Spleen (tissue), 11 donors: ENCODE measurements at regions not wholly inside any gene's neighbourhood (a gene's known extent, or its start where the extent isn't known, plus 50 kb on each side); places are given as distances from the start of the nearest gene placed in this dataset.
"Not testable (repeated sequence)": the region's sequence is repeated elsewhere in the genome, so short reads cannot be mapped to it uniquely, and the experiment has no call there.

Experiments
- DNase-seq: peaks from one replicate; pipeline ENCODE4 v3.0.0-alpha.2; 2020
- H3K27ac ChIP-seq, 8 donors: fragments of 200-600 bp; sonication (generic) in 7 of 8; 1 replicate in 4 of 8; 2 replicates in 4 of 8; pipeline versions ENCODE4 v1.5.0 to v1.8.0; 2016 to 2021; ENCODE audit warnings: inconsistent platforms in 4 of 8, mild to moderate bottlenecking in 4 of 8, moderate library complexity in 1 of 8
- H3K27me3 ChIP-seq, 7 donors: fragments of 200-600 bp; sonication (generic) in 6 of 7; replicated peaks in 1 of 7; 1 replicate in 4 of 7; 2 replicates in 3 of 7; pipeline versions ENCODE4 v1.5.0 to v1.8.0; 2016 to 2021; ENCODE audit warnings: inconsistent platforms in 3 of 7, mild to moderate bottlenecking in 1 of 7
- H3K36me3 ChIP-seq, 6 donors: fragments of 200-600 bp; sonication (generic) in 5 of 6; 1 replicate in 4 of 6; 2 replicates in 2 of 6; pipeline versions ENCODE4 v1.5.0 to v1.8.0; 2016 to 2021; ENCODE audit warnings: inconsistent platforms in 2 of 6
- H3K4me1 ChIP-seq, 6 donors: fragments of 200-600 bp; sonication (generic) in 5 of 6; 1 replicate in 3 of 6; 2 replicates in 3 of 6; pipeline versions ENCODE4 v1.5.0 to v1.8.0; 2016 to 2021; ENCODE audit warnings: inconsistent platforms in 3 of 6
- H3K4me3 ChIP-seq, 8 donors: fragments of 200-600 bp; sonication (generic) in 7 of 8; 1 replicate in 4 of 8; 2 replicates in 4 of 8; pipeline versions ENCODE4 v1.5.0 to v1.8.0; 2016 to 2021; ENCODE audit warnings: inconsistent platforms in 4 of 8, mild to moderate bottlenecking in 4 of 8, moderate library complexity in 2 of 8
- H3K9me3 ChIP-seq, 8 donors: fragments of 200-600 bp; sonication (generic) in 7 of 8; 1 replicate in 4 of 8; 2 replicates in 4 of 8; pipeline versions ENCODE4 v1.5.0 to v1.8.0; 2016 to 2021; ENCODE audit warnings: inconsistent platforms in 4 of 8
- POLR2A ChIP-seq, 3 donors: fragments of 450-650 bp; IDR thresholded peaks; one replicate each; pipeline ENCODE4 v1.5.1; 2017; ENCODE audit warnings: antibody characterized with exemption in 3 of 3, mild to moderate bottlenecking in 1 of 3
- POLR2AphosphoS5 ChIP-seq, 3 donors: sonication (generic); formaldehyde crosslinking; IDR thresholded peaks; one replicate each; pipeline ENCODE4 v1.5.1; 2017; ENCODE audit warnings: antibody characterized with exemption in 3 of 3
- WGBS, 5 donors: extraction: QIAGEN DNeasy Blood & Tissue Kit in 3 of 5; methylation state at CpG; one replicate each; pipeline versions ENCODE4 v1.1.5 to v1.1.7; 2013 to 2018; 5-methylcytosine and 5-hydroxymethylcytosine counted together
- intact Hi-C: fragments of 100-400 bp; cut with DNase I; formaldehyde crosslinking; loops from one replicate; pipeline ENCODE4 v1.15.0; 2023; ENCODE audit warnings: low total_unique reads
- TF ChIP-seq, protein P1 (sequence below), 11 experiments: fragments of 200-600 bp in 7 of 11; fragments of 450-650 bp in 4 of 11; sonication (generic) in 4 of 11; IDR thresholded peaks in 8 of 11; conservative IDR thresholded peaks in 3 of 11; 1 replicate in 7 of 11; 2 replicates in 4 of 11; pipeline versions ENCODE4 v1.4.0 to v1.8.0; 2016 to 2021; ENCODE audit warnings: antibody characterized with exemption in 11 of 11, inconsistent platforms in 4 of 11, mild to moderate bottlenecking in 1 of 11
- donor health status: healthy with polysubstance abuse.
- donor health status: DM: no; HTN: no; CAD: no; lungs with moderate emphysema.
- donor health status: DM: no; HTN: no; CAD: no.
- donor health status: Bipolar disorder and iron deficiency.
- donor health status: healthy.
- donor health status: DM: no; HTN: no; CAD: no.
- donor health status: DM: yes; HTN: yes; CAD: no.

DNA sequence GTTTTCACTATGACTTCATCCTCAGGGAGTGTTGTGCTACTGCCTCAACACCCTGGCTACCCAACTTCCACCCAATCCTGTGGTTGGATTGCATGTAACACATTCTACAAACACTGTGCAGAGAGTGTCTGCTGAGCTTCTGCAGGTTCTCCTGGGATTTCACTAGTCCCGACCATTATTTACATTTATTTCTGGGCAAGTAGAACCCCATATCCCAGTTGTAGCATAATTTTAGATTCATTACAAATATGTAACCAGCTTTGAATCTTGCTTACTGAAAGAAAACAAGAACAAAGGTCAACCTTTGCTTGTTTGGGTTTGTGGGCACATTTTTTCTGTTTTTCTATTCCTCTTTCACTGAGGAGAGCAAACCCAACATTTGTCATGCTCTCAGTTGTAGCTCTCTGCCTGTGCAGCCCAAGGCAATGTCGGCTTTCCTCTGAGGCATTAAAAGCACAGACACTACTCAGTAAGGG, 2036.1 kb upstream of the LRRTM1 start:
- H3K27me3 ChIP-seq: no peaks in the 10 kb centered on the region
- H3K4me1 ChIP-seq: no peaks in the 10 kb centered on the region
- no peak overlapping the region for H3K4me3 ChIP-seq
- H3K27ac ChIP-seq: no peak overlapping the region
- DNase-seq: no peak
- 55 to 84% (median 72%) methylated on average over 2 of the region's 2 CpGs for WGBS, 5 donors
- no peaks in the 10 kb centered on the region for H3K9me3 ChIP-seq
- TF ChIP-seq POLR2A (IDR thresholded peaks at IDR 0.05) (no peak), POLR2AphosphoS5 (IDR thresholded peaks at IDR 0.05) (no peak)
- TF ChIP-seq, protein P1, sequence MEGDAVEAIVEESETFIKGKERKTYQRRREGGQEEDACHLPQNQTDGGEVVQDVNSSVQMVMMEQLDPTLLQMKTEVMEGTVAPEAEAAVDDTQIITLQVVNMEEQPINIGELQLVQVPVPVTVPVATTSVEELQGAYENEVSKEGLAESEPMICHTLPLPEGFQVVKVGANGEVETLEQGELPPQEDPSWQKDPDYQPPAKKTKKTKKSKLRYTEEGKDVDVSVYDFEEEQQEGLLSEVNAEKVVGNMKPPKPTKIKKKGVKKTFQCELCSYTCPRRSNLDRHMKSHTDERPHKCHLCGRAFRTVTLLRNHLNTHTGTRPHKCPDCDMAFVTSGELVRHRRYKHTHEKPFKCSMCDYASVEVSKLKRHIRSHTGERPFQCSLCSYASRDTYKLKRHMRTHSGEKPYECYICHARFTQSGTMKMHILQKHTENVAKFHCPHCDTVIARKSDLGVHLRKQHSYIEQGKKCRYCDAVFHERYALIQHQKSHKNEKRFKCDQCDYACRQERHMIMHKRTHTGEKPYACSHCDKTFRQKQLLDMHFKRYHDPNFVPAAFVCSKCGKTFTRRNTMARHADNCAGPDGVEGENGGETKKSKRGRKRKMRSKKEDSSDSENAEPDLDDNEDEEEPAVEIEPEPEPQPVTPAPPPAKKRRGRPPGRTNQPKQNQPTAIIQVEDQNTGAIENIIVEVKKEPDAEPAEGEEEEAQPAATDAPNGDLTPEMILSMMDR (IDR thresholded peaks at IDR 0.05 in 8 of 11, conservative IDR thresholded peaks at IDR 0.05 in 3 of 11): no peak
- H3K36me3 ChIP-seq: no peaks in the 10 kb centered on the region
- intact Hi-C loops: no loop called here

DNA sequence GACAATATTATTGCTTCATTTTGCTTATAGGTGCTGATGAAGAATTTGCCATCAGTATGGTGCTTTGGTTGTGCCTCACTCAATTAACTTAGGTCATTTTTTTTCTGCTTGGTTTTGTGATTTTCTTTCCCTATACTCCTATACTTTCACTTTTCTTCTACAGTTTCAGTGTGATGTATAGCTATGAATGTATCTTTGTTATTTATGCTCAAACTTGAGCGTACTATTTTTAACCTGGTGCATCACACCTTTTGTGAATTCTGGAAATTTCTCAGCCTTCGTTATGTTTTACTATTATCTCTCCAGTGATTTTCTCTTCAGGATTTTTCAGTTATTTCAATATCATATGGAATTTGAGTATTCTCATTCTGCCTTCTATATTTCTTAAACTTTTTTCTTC, 2035.3 kb upstream of the LRRTM1 start:
- intact Hi-C loops: no loop called here
- Histone ChIP-seq H3K4me3 (no peak overlapping the region), H3K27me3 (no peaks in the 10 kb centered on the region), H3K4me1 (no peaks in the 10 kb centered on the region), H3K36me3 (no peaks in the 10 kb centered on the region), H3K27ac (no peak overlapping the region), H3K9me3 (peaks cover 0 to 2% (median 0%) of the 10 kb centered on the region in 8 donors)
- no peak for DNase-seq
- WGBS, 5 donors: 58 to 94% (median 91%) methylated on average over 2 of the region's 2 CpGs
- TF ChIP-seq POLR2A (IDR thresholded peaks at IDR 0.05) (no peak), POLR2AphosphoS5 (IDR thresholded peaks at IDR 0.05) (no peak)
- TF ChIP-seq, protein P1 (IDR thresholded peaks at IDR 0.05 in 8 of 11, conservative IDR thresholded peaks at IDR 0.05 in 3 of 11): no peak

DNA sequence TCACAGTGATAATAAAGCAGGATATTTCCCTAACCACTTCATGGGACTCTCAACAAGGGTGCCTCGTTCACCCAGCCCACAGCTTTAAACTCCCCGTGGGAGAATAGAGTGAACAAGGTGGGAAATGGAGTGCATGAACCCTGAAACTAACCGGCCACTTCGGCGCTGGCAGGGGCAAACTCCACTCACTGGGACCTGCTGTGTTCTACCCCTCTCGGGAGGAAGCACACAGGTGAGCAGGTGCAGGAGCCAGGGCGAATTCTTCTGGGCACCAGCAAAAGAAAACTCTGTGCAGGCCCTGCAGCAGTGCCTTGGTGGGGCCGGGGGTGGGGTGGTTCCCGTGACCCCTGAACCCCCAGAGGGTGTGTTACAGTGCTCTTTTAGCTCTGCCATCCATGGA, 2029.1 kb upstream of the LRRTM1 start:
- H3K27me3 ChIP-seq: no peaks in the 10 kb centered on the region
- intact Hi-C loops: no loop called here
- 77 to 92% (median 88%) methylated on average over 8 to 9 of the region's 9 CpGs for WGBS, 5 donors
- H3K4me3 ChIP-seq: no peak overlapping the region
- no peaks in the 10 kb centered on the region for H3K4me1 ChIP-seq
- no peaks in the 10 kb centered on the region for H3K36me3 ChIP-seq
- DNase-seq: no peak
- peaks cover 0 to 9% (median 0%) of the 10 kb centered on the region in 8 donors for H3K9me3 ChIP-seq
- TF ChIP-seq POLR2AphosphoS5 (IDR thresholded peaks at IDR 0.05): no peak
- TF ChIP-seq, protein P1 (IDR thresholded peaks at IDR 0.05 in 8 of 11, conservative IDR thresholded peaks at IDR 0.05 in 3 of 11): no peak
- no peak for TF ChIP-seq POLR2A (IDR thresholded peaks at IDR 0.05)
- no peak overlapping the region for H3K27ac ChIP-seq

DNA sequence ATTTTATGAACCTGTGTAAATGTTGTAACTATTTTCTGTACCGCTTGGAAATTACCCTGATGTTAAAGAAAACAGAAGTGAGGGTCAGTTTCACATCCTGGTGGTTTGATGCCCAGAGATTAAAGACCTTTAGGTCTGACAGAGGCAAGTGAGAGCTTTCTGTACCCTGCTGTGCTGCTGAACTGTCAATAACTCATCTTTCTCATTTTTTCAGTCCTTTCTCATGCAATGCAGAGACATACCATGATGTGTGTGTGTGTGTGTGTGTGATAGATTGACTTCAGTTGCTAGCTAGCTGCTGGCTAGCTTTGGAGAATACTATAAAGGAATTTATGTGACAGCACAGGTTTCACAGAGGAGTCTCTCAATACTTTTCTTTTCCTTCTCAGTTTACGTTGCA, 2025.6 kb upstream of the LRRTM1 start:
- DNase-seq: no peak
- no peaks in the 10 kb centered on the region for H3K4me1 ChIP-seq
- WGBS, 5 donors: 65 to 82% (median 76%) methylated on average over 2 of the region's 2 CpGs
- no peak overlapping the region for H3K4me3 ChIP-seq
- no peaks in the 10 kb centered on the region for H3K27me3 ChIP-seq
- intact Hi-C loops: no loop called here
- TF ChIP-seq, protein P1 (IDR thresholded peaks at IDR 0.05 in 8 of 11, conservative IDR thresholded peaks at IDR 0.05 in 3 of 11): no peak
- TF ChIP-seq POLR2A (IDR thresholded peaks at IDR 0.05): no peak
- TF ChIP-seq POLR2AphosphoS5 (IDR thresholded peaks at IDR 0.05): no peak
- H3K27ac ChIP-seq: no peak overlapping the region
- H3K36me3 ChIP-seq: no peaks in the 10 kb centered on the region
- H3K9me3 ChIP-seq: peaks cover 0 to 22% (median 4%) of the 10 kb centered on the region in 8 donors

DNA sequence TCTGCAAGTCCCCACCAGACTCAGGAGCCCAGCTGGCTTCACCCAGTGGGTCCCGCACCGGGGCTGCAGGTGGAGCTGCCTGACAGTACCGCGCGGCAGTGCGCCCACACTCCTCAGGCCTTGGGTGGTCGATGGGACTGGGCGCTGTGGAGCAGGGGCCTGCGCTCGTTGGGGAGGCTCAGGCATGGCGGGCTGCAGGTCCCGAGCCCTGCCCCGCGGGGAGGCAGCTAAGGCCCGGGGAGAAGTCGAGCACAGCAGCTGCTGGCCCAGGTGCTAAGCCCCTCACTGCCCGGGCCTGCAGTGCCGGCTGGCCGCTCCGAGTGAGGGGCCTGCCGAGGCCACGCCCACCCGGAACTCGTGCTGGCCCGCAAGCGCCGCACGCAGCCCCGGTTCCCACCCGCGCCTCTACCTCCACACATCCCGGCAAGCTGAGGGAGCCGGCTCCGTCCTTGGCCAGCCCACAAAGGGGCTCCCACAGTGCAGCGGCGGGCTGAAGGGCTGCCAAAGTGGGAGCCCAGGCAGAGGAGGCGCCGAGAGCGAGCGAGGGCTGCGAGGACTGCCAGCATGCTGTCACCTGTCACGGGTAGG, 2021.7 kb upstream of the LRRTM1 start:
- H3K36me3 ChIP-seq, H3K27ac ChIP-seq, H3K27me3 ChIP-seq, H3K4me3 ChIP-seq, H3K4me1 ChIP-seq, intact Hi-C loops: not testable (repeated sequence)
- WGBS, 5 donors: 93 to 97% (median 95%) methylated on average over 6 to 42 of the region's 42 CpGs
- H3K9me3 ChIP-seq: peaks cover 0 to 27% (median 6%) of the 10 kb centered on the region in 8 donors
- DNase-seq: peak; percentile 63
